ENCODE measurements at regions not wholly inside any gene's neighbourhood (a gene's known extent, or its start where the extent isn't known, plus 50 kb on each side); places are given as distances from the start of the nearest gene placed in this dataset.

DNA sequence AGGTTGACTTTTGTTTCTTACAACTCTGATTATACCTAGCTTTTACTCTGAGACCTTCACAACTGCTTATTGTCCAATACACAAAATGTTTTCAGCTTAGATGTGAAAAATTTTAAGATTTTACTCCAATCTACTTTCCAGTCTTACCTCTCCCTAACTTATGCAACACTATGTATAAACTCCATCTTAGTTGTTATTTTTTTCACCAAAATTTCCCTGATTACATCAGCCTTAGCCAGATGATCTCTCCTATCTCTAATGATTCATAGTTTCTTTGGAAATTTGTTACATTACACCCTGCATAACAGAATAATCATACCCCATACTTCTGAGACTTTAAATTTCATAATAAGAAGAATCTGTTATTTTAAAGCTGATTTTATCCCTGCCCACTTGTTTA, 621.0 kb upstream of the ANO3 start:
- H3K4me3 ChIP-seq (ENCODE audit: control insufficient read depth, low read depth, low read length), result no peak overlapping the region
- DNase-seq (ENCODE audit: low read depth), result no peak
- no peak for TF ChIP-seq CTCF (IDR thresholded peaks at IDR 0.05; ENCODE audit: control insufficient read depth, insufficient read depth, low read depth, low read length, missing control alignments)

GRCh38 chr11:25727944-25728343, 604.0 kb upstream of the ANO3 start:
- no peak overlapping the region for H3K4me3 ChIP-seq (ENCODE audit: control insufficient read depth, low read depth, low read length)
- TF ChIP-seq CTCF (IDR thresholded peaks at IDR 0.05; ENCODE audit: control insufficient read depth, insufficient read depth, low read depth, low read length, missing control alignments), result no peak
- no peak for DNase-seq (ENCODE audit: low read depth)

- no peak for DNase-seq (ENCODE audit: low read depth)
- TF ChIP-seq CTCF (IDR thresholded peaks at IDR 0.05; ENCODE audit: control insufficient read depth, insufficient read depth, low read depth, low read length, missing control alignments), result no peak
- no peak overlapping the region for H3K4me3 ChIP-seq (ENCODE audit: control insufficient read depth, low read depth, low read length)
Observed at GRCh38 chr11:25730230-25730629, 601.7 kb upstream of the ANO3 start.

DNA sequence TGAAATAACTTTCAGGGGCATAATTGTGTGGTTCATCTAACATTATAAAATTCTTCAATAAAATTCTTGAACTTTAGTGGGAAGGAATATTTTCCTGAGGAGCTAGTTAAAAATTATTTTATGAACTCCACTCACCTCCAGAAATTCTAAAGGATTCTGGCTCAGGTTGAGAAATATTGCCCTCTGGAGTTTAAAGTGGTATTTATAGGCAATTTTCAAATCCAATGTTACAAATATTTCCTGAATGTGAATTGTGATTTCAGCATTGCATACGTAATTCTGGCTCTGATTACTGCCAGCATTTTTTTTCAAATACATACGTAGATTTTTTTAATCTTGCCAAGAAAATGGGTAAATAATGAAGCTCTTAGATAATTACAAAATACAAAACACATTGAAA, 598.2 kb upstream of the ANO3 start:
- no peak for TF ChIP-seq CTCF (IDR thresholded peaks at IDR 0.05; ENCODE audit: control insufficient read depth, insufficient read depth, low read depth, low read length, missing control alignments)
- H3K4me3 ChIP-seq (ENCODE audit: control insufficient read depth, low read depth, low read length), result no peak overlapping the region
- DNase-seq (ENCODE audit: low read depth), result no peak

DNA sequence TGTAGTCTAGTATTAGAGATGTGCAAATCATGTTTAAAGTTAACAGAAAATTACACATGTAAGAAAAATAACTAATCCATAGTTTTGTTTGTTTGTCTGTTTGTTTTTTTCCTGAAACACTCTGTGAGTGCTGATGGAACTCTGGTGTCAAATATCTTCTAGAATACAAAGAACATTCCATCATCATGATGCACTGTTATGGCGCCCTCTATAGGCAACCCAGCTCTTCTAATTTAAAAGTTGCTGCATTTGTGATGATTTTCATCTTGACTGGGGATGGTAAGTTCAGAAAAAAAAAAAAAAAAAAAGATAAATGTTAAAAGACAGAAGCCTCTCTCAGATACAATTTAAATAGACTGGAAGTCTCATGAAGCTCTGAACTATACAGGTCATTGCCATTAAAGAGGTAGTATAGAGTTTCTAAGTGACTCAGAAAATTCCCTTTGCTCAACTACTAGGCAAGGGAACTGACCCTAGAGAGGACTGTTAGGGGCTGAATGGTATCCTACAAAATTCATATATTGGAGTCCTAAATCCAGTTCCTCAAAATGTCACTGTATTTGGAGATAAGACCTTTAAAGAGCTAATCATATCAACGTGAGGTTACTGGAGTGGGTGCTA, 597.2 kb upstream of the ANO3 start:
- TF ChIP-seq CTCF (IDR thresholded peaks at IDR 0.05; ENCODE audit: control insufficient read depth, insufficient read depth, low read depth, low read length, missing control alignments), result no peak
- H3K4me3 ChIP-seq (ENCODE audit: control insufficient read depth, low read depth, low read length), result no peak overlapping the region
- no peak for DNase-seq (ENCODE audit: low read depth)

- TF ChIP-seq CTCF (IDR thresholded peaks at IDR 0.05; ENCODE audit: control insufficient read depth, insufficient read depth, low read depth, low read length, missing control alignments), result no peak
- no peak for DNase-seq (ENCODE audit: low read depth)
- H3K4me3 ChIP-seq (ENCODE audit: control insufficient read depth, low read depth, low read length), result no peak overlapping the region
Observed at GRCh38 chr11:25737071-25737675, 594.8 kb upstream of the ANO3 start.

Data from AG09309 (cell line).